HG03432 (cell line): ENCODE measurements at regions not wholly inside any gene's neighbourhood (a gene's known extent, or its start where the extent isn't known, plus 50 kb on each side); places are given as distances from the start of the nearest gene placed in this dataset.

Experiments
- ATAC-seq: cut with Tn5 transposase; IDR thresholded peaks from one replicate; pipeline ENCODE4 v1.9.1; 2021; ENCODE audit warnings: mild to moderate bottlenecking, moderate library complexity; ENCODE audit not compliant: unreplicated experiment

DNA sequence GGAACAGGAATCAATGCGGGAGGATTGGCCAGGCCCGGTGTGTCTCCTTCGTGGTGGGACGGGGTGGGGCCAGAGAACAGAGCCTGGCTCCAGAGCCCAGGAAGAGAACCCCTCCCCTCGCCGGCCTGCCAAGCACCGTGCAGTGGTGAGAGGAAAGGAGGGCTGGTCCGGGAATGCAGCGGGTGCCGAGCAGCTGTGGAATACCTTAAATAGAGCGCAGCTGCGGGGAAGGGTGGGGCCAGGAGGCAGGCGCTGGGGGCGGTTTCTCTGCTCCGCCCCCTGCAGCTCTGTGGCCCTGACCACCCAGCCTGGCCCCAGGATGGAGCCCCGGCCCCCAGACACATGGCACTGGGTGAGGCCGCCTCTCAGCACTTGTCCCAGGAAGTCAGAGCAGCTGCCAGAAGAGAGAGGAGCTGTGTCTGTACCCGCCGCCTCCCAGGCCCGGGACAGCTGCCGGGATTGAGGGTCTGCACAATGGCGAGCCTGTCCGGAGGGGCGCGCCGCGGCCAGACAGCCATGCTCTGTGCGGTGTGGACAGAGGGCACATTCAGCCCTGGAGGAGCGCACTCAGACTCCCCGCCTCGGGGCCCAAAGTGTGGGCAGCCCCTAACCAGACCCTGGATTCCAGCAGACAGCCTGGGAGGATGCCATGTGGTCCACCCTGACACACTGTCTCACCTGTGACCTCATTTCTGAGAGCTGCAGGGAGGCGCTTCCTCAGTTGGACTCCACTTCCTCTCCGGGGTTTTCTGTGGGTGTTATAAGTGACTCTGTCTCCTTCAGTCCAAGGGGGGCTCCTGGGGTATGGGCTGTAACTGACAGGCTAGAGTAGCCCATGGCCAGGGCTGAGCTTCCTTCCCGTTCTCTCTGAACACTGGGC lies 268.8 kb downstream of the SEC14L1 start:
- ATAC-seq = no peak

DNA sequence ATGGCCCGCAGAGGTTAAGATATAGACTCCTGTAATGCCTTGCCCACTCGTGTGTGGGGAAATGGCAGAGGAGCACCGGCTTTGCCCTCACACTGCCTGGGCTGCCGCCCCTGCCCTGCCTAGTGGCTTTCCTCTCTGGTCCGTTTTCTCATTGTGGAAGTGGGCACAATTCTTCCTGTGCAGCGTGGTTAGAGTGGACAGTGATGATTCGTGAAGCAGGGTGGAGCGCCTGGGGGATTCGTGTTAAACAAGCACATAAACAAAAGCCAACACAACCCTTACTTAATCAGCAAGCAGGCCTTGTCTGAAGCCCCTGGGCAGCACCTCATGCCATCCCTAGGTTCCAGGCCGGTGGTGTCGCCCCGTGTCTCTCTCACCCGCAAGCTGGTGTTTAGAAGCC lies 269.7 kb downstream of the SEC14L1 start:
- ATAC-seq = no peak

DNA sequence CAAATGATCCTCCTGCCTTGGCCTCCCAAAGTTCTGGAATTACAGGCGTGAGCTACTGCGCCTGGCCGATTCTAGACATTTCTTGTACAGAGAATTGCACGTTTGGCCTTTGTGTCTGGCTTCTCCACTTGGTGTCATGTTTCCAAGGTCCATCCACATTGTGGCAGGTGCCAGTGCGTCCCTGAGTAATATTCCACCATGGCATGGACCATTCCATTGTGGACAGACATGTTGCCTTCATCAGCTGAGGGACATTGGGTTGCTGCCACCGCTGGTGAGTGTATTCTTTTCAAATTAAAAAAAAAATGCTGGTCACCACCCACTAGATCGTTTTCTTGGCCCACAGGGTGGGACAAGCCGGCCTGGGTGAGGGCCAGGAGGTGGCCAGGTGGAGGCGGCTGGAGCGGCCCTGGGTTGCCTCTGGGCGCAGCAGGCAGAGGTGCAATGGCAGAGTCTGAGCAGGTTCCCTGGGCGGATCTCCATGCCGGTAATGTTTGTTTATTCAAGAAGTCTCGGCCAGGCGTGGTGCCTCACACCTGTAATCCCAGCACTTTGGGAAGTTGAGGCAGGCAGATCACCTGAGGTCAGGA lies 274.1 kb downstream of the SEC14L1 start:
- no peak for ATAC-seq

DNA sequence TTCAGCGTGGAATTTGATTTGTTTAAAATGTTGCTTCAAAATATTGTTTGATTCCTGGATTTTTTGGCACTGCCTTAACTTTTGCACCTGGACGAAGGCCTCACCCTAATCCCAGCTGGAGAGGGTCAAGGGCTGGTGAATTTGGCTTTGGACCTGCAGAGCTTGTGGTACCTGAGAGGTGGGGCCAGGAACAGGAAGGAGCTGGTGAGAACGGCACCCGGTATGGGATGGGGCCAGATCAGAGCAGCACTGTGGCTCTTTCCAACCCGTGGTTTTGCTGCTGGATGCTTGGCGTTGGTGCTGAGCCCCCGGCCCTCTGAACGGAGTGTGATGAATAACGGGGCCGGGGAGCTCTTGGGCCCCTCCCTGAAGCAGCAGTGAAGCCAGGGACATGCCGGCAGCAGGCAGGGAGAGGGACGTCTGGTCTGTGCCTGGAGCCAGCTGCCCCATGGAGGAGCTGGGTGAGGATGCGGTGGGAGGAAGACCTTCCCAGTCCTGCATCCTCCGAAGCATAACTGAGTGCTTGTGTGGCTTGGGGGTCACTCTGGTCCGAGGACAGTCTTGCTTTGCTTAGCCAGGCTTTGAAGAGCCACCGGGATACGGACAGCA lies 275.4 kb downstream of the SEC14L1 start:
- no peak for ATAC-seq

DNA sequence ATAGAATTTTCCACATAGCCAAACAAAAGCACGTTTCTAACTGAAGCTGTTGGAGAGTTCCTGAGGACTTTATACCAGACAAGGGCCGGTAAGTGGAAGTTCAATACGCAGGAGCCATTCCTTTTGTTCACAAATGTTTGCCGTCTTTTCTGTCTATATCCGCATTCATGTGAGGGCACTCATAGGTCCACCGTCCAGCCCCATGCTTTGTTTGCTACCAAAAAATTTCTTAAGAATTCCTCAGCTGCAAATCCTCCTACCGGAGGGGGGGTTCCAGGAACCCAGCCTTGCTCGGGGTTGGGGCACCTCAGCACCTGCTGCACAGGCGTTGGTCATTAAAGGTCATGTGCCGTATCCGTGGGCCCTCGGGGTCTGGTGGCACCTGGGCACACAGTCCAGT lies 276.8 kb downstream of the SEC14L1 start:
- ATAC-seq = no peak

DNA sequence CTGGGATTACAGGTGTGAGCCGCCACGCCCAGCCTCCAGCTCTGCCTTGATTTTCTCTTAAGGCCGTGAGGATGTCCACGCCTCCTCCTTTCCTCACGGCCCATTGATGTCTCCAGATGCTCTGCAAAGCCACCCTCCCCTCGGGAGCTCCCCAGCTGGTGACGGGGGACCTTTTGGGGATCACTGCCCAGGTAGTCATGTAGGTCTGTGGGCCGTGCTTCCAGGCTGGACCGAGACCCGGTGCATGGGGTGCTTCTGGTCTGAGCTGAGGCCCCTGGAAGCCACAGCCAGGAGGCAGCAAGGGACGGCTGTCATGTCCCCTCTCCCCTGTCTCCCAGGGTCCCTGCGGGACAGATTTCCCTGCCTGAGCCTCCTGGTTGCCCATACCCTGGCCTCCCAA lies 277.8 kb downstream of the SEC14L1 start:
- ATAC-seq = no peak

DNA sequence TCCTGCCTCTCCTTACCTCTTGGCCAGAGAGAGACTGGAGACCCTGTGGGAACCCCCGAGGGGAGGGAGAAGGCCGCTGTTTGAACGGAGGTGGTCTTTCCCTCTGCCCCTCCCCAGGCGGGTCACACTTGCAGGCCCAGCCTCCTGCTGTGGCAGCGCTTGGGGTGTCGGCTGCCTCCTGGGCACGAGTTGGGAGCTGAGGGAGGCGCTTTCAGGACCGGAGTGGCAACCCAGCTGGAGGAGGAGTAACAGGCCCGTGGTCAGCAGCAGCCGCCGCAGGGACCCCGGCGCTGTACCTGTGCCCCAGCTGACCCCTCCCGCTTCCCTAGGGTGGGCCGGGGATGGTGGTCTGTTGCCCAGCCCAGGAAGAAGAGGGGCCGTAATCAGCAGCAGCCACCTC lies 278.3 kb downstream of the SEC14L1 start:
- no peak for ATAC-seq

DNA sequence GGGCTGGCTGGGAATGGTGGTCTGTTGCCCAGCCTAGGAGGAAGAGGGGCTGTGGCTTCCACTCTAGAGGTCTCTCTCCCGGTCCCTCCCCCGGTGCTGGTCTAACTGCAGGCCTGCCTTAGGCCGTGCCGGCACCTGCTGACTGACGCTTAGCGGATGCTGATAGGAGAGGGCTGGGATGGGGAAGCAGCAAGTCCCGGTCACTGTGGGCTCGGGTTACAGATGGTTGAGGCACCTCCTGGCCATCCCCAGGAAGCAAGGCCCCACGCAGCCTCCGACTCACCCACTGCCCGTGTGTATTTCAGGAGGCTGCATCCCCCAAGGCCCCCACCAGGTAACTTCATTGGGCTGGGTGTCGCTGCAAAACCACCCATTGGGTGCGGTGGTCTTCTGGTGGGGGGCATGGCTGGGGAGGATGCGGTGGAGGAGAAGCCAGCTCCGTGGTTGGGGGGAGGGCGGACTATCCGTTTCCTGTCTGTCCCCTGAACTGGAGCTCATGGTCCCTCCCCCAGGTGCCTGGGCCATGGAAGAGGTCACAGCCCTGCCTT lies 278.9 kb downstream of the SEC14L1 start:
- ATAC-seq = no peak

DNA sequence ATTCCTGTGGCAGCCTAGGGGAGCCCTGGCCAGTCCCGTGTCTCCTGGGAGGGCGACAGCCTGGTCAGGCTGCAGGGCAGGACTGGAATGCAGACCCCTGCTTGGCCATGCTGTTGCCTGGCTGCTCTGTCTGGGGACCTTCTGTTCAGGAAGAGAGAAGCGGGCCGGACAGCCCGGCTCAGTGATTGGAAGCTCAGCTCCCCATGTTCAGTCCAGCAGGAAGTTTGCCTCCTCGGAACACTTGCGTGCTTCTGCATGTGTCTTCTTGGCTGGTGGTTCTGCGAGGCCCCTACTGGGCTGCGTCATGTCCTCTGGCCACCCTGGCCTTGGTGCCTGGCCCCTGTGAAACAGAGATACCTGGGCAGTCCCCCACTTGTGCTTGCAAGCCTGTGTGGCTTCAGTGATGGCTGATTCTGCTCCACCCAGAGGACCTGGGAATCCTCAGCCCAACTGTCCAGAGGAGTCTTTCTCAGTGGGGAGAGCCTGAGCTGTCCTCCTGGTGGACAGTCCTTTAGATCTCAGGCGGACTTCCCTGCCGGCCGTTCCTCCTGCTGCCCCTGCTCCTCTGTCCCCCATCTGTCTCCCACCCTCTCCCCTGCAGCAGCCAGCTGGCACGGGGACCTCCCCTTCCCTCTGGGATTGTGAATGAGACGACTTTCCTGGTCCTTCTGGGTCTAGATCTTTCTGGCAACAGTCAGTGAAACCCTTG lies 279.5 kb downstream of the SEC14L1 start:
- no peak for ATAC-seq

DNA sequence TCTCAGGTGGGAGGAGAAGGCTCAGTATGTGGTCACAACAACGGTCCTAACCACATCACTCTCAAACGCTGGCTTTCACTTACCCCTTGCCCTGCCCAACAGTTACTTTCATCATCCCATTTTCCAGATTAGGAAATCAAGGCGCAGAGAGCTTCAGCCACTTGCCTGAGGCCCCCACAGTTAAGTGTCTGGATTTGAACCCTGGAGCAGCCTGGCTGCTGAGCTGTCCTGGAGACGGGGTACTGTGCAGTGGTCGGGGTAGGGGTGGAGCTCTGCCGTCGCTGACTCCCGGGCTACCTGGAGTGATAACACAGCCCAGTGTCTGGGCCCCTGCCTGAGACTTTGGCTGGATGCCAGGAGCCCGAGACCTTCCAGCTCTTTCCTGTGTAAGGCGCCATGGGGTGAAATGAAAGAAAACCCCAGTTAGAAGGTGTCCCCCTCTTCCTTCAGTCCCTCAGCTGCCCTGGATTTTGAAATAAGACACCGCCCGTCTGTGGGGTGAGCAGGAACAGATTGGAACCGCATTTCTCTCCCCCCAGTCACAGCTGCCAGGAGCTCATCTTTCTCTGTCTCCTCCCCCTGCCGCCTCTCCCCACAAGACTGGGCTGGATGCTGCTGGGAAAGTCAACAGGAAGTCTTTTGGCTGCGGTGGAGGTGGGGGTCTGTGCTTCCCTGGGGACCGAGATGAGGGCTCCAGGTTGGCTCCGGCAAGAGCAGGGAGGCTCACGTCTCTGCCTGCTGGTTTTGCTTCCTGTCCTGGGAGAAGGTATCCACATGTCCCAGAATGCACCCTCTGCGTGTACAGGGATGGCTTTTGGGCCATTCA lies 280.2 kb downstream of the SEC14L1 start:
- ATAC-seq = no peak

DNA sequence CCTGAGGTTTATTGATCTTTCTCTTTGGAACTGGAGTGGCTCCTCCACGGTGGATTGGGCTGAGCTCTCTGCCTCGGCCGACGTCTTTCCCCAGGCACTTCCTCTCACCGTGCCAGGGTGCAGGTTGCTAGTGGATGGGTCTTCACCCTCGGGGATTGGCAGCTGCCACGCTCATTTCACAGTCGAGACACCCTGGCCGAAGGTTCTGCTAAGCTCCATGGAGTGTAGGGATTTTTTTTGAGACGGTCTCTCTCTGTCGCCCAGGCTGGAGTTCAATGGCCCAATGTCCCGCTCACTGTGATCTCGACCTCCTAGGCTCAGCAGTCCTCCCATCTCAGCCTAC lies 280.8 kb downstream of the SEC14L1 start:
- ATAC-seq = no peak

DNA sequence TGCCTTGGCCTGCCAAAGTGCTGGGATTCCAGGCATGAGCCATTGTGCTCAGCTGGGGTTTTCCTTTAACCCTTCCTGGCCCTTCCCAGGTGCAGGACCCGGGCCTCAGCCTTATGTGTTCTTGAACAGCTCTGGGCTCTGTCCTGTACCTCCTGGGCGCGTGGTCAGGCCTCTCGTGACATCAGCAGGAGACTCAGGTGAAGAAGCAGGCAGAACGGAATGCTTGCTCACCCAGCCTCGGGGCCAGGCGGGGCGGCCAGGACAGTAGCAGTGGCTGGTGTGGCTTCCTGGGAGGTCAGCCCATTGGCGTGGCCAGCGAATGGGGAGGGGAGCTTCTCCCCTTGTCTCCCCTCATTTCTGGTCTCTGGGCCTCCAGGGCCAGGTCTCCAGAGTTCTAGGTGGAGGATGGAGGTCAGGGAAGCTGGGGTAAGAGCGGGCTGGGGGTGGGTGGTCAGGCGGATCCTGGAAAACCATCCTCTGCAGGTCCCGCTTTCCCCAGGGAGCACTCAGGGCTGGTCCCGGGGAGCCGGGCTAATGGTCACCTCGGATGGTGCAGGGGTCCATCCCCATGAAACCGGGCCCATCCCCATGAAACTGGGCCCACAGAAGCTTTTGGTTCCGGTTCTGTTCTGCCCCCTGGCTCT lies 281.5 kb downstream of the SEC14L1 start:
- ATAC-seq = no peak

DNA sequence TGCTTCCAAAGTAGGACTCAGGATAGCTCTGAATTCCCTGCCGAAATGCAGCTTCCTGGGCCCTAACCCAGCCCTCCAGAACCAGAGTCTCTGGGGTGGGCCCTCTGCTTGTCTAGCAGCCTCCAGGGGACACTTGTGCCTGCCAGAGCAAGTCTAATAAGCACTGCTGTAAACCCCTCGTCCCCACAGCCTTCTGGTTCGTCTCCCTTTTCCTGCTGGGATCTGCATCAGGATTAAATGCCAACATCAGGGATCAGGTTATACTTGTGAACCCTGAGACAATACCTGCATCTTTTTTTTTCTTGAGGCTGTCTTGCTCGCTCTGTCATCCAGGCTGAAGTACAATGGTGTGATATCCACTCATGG lies 282.0 kb downstream of the SEC14L1 start:
- ATAC-seq = no peak

DNA sequence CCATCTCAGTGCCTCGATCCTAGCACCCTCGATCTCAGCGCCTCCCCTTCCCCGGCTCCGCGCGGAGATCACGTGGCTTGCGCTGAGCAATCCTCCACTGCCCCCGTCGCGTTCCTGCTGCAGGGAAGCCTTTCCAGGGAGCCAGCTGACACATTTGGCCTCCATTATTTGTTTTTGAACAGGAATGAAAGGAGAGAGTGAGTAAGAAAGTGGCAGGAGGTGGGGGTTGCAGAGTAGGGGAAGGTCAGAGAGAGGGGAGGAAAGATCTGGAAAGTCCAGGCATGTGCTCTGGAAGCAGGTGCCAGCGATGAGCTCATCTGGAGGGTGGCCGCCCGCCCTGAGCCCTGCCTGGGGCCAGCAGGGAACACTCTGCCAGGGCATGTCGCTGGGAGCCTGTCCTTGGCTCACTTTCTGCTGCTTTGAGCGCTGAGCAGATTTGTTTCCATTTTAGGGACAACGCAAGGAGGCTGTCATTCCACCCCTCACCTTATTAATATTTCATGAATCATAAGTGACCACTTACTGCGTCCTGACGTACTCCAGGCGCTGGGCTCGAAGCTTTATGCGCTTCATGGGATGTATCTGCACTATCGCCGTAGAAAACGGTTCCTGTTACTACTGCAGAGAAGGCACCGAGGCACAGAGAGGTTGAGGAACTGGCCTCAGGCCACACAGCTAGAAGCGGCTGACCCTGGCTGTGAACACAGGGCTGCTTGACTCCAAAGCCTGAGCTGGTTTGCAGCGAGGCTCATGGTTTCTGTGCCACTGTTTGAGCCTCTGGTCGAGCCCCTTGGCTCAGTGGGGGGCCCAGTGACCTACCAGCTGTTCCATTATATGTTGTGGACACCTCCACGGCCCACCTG lies 283.1 kb downstream of the SEC14L1 start:
- no peak for ATAC-seq

DNA sequence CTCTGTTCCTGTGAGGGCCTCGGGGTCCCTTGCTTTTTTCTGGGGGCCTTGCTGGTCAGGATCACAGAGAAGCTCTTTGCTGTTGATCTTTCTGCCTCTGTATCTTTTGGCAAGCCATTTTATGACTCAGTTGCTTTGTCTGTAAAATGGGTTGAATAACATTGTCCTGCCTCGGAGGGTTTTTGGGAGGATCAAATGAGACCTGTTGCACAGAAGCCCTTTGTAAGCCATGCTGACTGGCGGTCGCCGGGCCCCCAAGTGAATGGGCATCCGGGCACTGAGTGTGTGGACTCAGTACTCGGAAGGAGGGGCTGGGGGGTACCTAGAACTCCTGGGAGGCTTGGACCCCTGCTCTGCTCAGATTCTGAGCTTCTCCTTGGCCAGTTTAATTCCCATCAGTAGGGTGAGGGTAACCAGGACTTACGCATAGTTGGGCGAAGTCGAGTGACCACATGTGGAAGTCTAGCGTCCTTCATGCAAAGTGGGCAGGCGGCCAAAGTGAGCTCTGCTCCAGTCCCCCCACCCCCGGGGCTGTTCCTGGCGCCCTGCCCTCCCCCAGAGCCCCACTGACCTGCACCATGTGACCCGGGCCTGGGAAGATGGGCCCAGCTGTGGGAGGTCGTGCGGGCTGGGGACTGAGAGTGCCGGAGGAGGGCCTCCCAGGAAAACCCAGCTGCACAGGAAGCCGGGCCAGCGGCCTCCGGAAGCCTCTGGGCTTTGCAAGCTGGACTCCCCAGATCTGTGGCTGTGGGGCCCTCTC lies 284.0 kb downstream of the SEC14L1 start:
- no peak for ATAC-seq

DNA sequence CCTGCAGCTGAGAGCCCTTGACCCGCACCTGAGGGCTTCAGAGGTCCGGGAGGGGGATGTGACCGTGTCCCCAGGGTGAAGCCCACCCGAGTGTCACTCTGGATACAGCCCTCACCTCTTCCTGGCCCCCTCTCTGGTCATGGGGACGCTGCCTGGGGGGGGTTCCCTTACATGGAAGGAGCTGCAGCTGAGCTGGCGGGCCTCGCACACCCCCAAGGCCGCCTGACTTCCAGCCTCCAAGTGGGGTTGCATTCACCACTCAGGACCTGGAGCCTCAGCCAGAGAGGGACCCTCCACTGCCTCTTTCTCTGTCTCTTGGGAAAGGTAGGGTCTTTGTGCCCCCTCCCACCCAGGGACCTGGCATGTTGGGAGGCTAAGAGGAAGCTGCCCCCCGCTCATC lies 284.6 kb downstream of the SEC14L1 start:
- ATAC-seq = no peak

DNA sequence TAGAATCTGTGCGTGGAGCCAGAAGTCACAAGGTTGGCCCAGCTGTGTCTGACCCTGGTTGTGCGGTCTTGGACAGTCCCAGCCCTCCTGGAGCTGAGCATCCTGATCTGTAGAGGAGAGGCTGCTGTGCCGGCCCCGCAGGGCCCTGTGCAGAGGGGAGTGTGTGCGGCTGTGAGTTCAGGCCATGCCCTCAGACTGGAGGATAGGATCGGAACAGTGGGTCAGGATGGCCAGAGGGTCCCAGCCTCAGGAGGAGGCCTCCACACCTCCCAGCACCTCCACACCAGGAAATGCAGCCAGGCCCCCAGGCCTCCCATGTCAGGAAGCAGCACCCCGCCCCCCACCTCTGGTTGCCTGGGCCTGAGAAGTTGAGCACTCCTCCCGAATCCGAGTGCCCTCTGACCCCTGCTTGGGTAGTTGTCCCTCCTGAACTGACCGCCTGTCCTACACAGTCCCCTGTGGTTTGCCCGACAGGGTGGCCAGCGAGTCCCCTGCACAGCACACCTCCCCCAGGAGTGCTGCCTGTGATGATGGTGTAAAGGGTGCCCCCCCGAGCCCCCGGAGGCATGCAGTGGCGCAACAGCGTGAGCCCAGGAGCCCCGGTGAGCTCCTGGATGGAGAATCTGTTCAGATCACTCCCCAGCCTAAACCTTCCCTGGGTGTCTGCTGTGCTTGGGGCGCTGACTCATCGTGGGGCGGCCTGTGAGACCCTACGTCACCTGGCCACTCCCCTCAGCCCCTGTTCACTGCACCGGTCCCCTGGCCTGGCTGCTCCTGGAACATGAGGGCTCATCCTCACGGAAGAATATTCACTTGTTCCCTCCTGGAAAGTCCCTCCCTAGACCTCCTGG lies 285.2 kb downstream of the SEC14L1 start:
- ATAC-seq = no peak
